CD4-positive, alpha-beta T cell (primary cell): ENCODE measurements at regions not wholly inside any gene's neighbourhood (a gene's known extent, or its start where the extent isn't known, plus 50 kb on each side); places are given as distances from the start of the nearest gene placed in this dataset.

ENCODE experiments used
- ATAC-seq: fragments of 200-7000 bp; cut with Tn5 transposase; one replicate; pipeline ENCODE4 v1.10.0; 2022; ENCODE audit warnings: mild to moderate bottlenecking; ENCODE audit not compliant: poor library complexity
- CTCF ChIA-PET: fragments of 350-600 bp; sonication (Branson Sonifier 250); formaldehyde crosslinking; loops from one replicate; lab custom pipeline; 2021; ENCODE audit warnings: antibody characterized with exemption, inconsistent platforms; lab: Charles Lee
- POLR2A ChIA-PET: fragments of 350-600 bp; sonication (Branson Sonifier 250); formaldehyde crosslinking; loops from one replicate; lab custom pipeline; 2021; ENCODE audit warnings: antibody characterized with exemption, inconsistent platforms; lab: Charles Lee
- DNase-seq, 14 experiments: peaks; one replicate each; pipeline ENCODE4 v3.0.0-alpha.2; 2013 to 2020; ENCODE audit warnings: mixed read lengths in 2 of 14
- H3K27ac ChIP-seq, 2 donors: one replicate each; pipeline versions ENCODE4 v1.5.1 to v1.7.0; 2013; ENCODE audit warnings: low read length in 2 of 2, low read depth in 1 of 2, mild to moderate bottlenecking in 1 of 2
- H3K27me3 ChIP-seq, 2 experiments: 1 replicate in 1 of 2; 2 replicates in 1 of 2; pipeline versions ENCODE4 v1.6.1 to v1.7.0; 2013; ENCODE audit warnings: low read length in 2 of 2, control low read depth in 1 of 2, mild to moderate bottlenecking in 1 of 2, moderate library complexity in 1 of 2; ENCODE audit not compliant: insufficient read depth in 2 of 2, control insufficient read depth in 1 of 2
- H3K36me3 ChIP-seq: one replicate; pipeline ENCODE4 v1.6.1; 2013; ENCODE audit warnings: low read length, control low read depth; ENCODE audit not compliant: insufficient read depth
- H3K4me1 ChIP-seq: one replicate; pipeline ENCODE4 v1.6.1; 2013; ENCODE audit warnings: low read length, control low read depth; ENCODE audit not compliant: insufficient read depth
- H3K4me3 ChIP-seq: one replicate; pipeline ENCODE4 v1.5.1; 2013; ENCODE audit warnings: mild to moderate bottlenecking, low read length, moderate library complexity
- H3K9me3 ChIP-seq, 2 experiments: 1 replicate in 1 of 2; 2 replicates in 1 of 2; pipeline versions ENCODE4 v1.6.1 to v1.7.0; 2013; ENCODE audit warnings: low read length in 2 of 2, mild to moderate bottlenecking in 2 of 2, control low read depth in 1 of 2, moderate library complexity in 1 of 2; ENCODE audit not compliant: control insufficient read depth in 1 of 2, insufficient read depth in 1 of 2
- H3K27ac Mint-ChIP-seq: one replicate; pipeline ENCODE4 v1.8.0; 2020; ENCODE audit warnings: mixed read lengths
- H3K27me3 Mint-ChIP-seq: one replicate; pipeline ENCODE4 v1.8.0; 2021; ENCODE audit warnings: mixed read lengths
- H3K36me3 Mint-ChIP-seq: one replicate; pipeline ENCODE4 v1.8.0; 2021; ENCODE audit warnings: low read depth, mixed read lengths
- H3K4me1 Mint-ChIP-seq: one replicate; pipeline ENCODE4 v1.8.0; 2021; ENCODE audit warnings: low read depth, mixed read lengths
- H3K4me3 Mint-ChIP-seq: one replicate; pipeline ENCODE4 v1.8.0; 2020; ENCODE audit warnings: mild to moderate bottlenecking, mixed read lengths
- H3K9me3 Mint-ChIP-seq: one replicate; pipeline ENCODE4 v1.8.0; 2020; ENCODE audit warnings: mixed read lengths
- intact Hi-C, 2 experiments: fragments of 100-400 bp; cut with DNase I in 1 of 2; cut with micrococcal nuclease in 1 of 2; formaldehyde crosslinking; loops; one replicate each; pipeline versions ENCODE4 v1.15.1 to v1.9.0; 2023 to 2025; cut with DNase I, micrococcal nuclease
- TF ChIP-seq, protein P1 (sequence below): fragments of 200-600 bp; IDR thresholded peaks from one replicate; pipeline ENCODE4 v1.8.0; 2022; ENCODE audit warnings: antibody characterized with exemption, mild to moderate bottlenecking

DNA sequence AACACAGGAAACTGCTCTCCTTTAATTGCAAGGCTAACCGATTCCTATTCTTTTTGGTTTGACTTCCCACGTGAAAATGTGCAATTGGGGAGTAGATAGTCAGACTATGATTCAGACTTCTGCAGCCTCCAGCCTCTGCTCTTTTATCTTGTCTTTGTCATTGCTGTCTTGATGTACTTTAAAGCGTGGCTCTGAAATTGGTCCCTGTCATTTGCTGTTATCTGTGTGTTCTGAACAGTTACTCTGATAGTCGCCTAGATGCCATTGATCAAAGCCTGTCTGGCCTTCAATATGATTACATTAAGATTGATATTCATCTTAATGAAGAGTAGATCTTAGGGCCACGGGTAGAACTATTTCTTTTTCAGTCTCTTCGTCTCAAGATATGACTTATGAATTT, 799.2 kb downstream of the REEP3 start:
- Mint-ChIP-seq H3K4me3 (no peak overlapping the region), H3K4me1 (no peaks in the 10 kb centered on the region), H3K9me3 (peaks cover 4% of the 10 kb centered on the region), H3K36me3 (no peaks in the 10 kb centered on the region), H3K27ac (no peak overlapping the region), H3K27me3 (no peaks in the 10 kb centered on the region)
- Histone ChIP-seq H3K9me3 (no peaks in the 10 kb centered on the region), H3K27ac (no peak overlapping the region), H3K4me3 (no peak overlapping the region), H3K27me3 (no peaks in the 10 kb centered on the region), H3K4me1 (no peaks in the 10 kb centered on the region), H3K36me3 (no peaks in the 10 kb centered on the region)
- no peak for DNase-seq
- ATAC-seq: no peak
- ChIA-PET CTCF (no interaction called here), POLR2A (no interaction called here)
- intact Hi-C loops: no loop called here
- TF ChIP-seq, protein P1, sequence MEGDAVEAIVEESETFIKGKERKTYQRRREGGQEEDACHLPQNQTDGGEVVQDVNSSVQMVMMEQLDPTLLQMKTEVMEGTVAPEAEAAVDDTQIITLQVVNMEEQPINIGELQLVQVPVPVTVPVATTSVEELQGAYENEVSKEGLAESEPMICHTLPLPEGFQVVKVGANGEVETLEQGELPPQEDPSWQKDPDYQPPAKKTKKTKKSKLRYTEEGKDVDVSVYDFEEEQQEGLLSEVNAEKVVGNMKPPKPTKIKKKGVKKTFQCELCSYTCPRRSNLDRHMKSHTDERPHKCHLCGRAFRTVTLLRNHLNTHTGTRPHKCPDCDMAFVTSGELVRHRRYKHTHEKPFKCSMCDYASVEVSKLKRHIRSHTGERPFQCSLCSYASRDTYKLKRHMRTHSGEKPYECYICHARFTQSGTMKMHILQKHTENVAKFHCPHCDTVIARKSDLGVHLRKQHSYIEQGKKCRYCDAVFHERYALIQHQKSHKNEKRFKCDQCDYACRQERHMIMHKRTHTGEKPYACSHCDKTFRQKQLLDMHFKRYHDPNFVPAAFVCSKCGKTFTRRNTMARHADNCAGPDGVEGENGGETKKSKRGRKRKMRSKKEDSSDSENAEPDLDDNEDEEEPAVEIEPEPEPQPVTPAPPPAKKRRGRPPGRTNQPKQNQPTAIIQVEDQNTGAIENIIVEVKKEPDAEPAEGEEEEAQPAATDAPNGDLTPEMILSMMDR: no peak

DNA sequence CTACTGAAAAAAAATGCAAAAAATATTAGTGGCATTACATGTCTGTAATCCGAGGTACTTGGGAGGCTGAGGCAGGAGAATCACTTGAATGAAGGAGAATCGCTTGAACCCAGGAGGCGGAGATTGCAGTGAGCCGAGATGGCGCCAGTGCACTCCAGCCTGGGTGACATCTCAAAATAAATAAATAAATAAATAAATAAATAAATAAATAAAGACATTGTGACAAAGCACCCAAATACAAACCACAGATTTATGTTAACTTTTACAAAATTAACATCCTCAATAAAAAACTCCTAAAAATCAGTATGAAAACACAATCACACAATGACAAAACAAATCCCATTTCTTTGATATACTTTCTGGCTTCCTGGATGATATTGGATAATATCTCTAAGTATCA, 808.3 kb downstream of the REEP3 start:
- Histone ChIP-seq H3K9me3 (no peaks in the 10 kb centered on the region), H3K36me3 (no peaks in the 10 kb centered on the region), H3K27me3 (no peaks in the 10 kb centered on the region), H3K27ac (no peak overlapping the region), H3K4me3 (no peak overlapping the region), H3K4me1 (no peaks in the 10 kb centered on the region)
- H3K4me3 Mint-ChIP-seq: no peak overlapping the region
- H3K27me3 Mint-ChIP-seq: no peaks in the 10 kb centered on the region
- CTCF ChIA-PET: no interaction called here
- intact Hi-C loops: no loop called here
- TF ChIP-seq, protein P1: no peak
- POLR2A ChIA-PET: no interaction called here
- no peak for ATAC-seq
- no peak overlapping the region for H3K27ac Mint-ChIP-seq
- H3K9me3 Mint-ChIP-seq: peaks cover 5% of the 10 kb centered on the region
- no peaks in the 10 kb centered on the region for H3K4me1 Mint-ChIP-seq
- H3K36me3 Mint-ChIP-seq: no peaks in the 10 kb centered on the region
- DNase-seq: no peak

DNA sequence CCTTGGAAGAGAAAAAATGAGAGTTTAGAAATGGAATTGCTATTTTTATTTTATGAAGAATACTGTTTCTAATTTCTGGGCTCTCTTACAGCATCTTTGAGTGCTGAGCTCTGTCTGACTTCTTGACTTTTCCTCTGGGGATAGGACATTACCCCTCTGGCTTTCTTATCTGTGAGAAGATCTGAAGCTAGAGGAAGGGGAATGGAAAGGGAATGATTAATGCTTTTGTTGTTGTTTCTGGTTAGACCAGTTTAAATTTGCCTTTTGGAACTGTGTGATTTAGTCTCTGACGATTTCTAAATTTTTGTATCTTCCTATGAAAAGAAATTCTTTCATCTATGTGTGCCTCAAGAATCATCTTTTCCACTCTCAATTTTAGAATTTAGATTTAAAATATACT, 811.4 kb downstream of the REEP3 start:
- DNase-seq: no peak
- intact Hi-C loops: no loop called here
- H3K4me1 ChIP-seq: no peaks in the 10 kb centered on the region
- H3K4me3 Mint-ChIP-seq: no peak overlapping the region
- no peaks in the 10 kb centered on the region for H3K9me3 ChIP-seq
- no peaks in the 10 kb centered on the region for H3K27me3 Mint-ChIP-seq
- CTCF ChIA-PET: no interaction called here
- H3K27ac Mint-ChIP-seq: no peak overlapping the region
- no peak overlapping the region for H3K4me3 ChIP-seq
- no peaks in the 10 kb centered on the region for H3K36me3 ChIP-seq
- no peaks in the 10 kb centered on the region for H3K27me3 ChIP-seq
- H3K36me3 Mint-ChIP-seq: no peaks in the 10 kb centered on the region
- TF ChIP-seq, protein P1: no peak
- H3K27ac ChIP-seq: no peak overlapping the region
- H3K4me1 Mint-ChIP-seq: no peaks in the 10 kb centered on the region
- POLR2A ChIA-PET: no interaction called here
- H3K9me3 Mint-ChIP-seq: no peaks in the 10 kb centered on the region
- ATAC-seq: no peak
